EL (cell line): ENCODE measurements at regions not wholly inside any gene's neighbourhood (a gene's known extent, or its start where the extent isn't known, plus 50 kb on each side); places are given as distances from the start of the nearest gene placed in this dataset.

Experiments used
- DNase-seq: peaks from one replicate; pipeline ENCODE4 v3.0.0-alpha.2; 2016

DNA sequence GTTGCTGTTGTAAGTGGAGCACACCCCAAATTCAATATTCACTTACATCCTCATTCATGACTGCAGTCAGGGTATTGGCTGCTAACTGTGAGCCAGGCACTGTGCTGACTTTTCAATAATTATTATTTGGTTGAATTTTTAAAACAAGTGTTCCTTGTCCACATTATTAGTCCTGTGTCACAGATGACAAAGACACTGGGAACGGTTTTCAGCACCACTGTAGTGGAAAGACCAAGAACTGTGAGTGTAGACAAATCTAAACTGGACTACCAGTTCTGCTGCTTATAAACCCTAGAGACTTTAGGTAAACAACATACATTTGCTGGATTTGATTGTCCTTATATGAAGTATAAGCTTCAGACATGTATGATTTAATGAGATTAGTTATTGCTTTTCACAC lies 197.7 kb upstream of the ROBO2 start:
- no peak for DNase-seq

DNA sequence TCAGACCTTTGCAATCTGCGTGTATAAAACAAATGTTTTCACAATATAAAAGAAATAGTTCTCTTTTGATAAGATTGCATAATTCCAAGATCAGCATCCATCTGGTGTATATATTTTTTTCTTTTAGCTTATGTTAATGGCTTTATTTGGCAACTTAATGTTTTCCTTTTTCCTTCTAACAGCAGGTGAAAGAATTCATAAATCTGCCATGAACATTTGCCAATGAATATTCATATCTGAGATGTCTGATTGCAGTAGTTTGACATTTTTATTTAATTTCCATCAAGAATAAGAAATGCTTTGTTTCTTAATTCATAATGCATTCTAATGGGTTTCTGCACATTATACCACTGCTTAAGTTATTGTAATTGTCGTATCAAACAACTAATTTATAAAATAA lies 184.4 kb upstream of the ROBO2 start:
- DNase-seq: no peak

DNA sequence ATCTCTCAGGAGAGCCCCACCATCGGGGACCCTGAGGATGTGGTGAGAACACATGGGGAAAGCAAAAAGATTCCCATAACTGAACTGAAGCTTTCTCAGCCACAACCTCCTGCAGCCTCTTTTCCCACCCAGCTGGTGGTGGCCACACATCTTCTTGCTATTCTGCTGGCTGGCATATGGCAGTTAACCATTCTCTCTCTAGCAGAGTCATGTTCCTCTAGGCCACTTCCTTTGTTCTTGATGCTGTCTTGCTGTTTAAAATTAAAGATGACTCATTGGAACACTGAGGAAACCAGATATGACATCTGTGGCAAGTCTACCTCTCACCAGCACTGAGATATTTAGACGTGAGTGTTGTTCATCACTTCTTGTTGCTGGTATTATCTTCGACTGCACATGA lies 180.3 kb upstream of the ROBO2 start:
- no peak for DNase-seq

DNA sequence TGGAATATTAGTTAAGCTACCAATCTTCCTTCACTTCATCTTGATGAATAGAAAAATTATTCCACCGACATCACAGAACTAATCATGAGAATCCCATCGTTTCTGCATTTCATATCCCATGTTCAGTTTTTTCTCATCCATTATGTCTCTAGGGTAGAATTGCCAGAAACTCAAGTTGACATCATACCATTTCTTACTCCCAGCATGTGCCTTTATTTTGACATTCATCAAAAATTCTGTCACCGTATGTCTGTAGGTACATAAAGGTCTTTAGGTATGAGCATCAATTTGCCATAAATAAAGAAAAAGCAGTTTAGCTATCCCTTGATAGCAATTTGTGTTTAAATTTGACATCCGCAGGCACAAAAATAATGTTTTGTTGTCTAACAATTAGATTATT lies 175.5 kb upstream of the ROBO2 start:
- no peak for DNase-seq

DNA sequence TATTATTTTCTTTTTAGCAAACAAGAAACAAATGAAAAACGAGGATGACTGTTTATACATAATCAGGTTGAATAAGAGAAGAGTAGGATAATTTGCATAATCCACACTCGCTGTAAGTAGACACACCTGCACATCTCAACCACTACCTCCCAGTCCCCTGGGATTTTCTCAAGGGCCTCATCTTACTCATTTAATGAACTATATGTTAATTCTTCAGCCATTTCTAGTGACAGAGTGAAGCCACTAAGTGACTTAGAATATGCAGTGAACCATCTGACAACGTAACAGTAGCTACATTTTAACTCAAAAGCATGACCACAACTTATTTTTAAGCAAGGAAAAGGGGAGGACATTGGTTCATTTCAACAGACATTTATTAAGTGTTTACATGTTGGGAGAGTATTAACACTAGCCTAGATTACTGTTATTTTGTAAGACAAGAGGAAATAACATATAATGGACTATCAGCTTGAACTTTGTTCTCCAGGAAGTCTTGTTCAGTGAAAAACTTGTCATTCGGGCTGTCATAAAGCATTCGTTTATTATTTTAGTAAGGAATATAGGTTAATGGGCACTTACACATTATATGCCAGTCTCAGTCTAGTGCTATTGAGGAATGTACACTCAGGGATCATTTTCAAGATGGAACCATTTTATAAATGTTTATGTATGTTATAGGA lies 173.0 kb upstream of the ROBO2 start:
- DNase-seq: no peak

DNA sequence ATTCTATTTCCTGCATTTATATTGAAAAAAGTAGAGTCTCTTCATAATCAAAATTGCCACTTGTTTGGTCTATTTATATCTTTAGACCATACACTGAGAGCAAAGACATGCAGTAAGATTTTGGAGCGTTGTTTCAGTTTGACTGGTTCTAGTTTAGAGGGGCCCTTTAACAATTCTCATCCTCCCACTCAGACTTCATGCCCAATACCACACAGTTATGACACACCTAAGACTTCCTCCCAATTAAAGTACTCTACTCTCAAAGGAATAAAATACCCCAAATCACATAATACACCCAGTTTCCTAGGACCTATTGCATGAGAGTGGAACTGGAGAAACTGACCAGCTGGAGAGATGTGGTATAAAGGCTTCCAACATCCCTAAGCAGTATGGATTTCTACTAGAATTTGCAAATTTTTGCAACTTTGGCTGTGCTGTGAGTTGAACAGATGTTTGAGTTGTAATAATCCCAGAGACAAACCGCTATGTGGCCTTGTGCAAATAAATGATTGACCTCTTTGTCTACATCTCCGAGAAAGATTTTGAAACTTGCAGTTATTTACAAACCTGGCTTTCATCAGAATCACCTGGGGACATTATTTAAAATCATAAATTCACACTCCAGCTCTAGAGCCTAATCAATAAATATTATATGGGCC lies 170.0 kb upstream of the ROBO2 start:
- DNase-seq: no peak

DNA sequence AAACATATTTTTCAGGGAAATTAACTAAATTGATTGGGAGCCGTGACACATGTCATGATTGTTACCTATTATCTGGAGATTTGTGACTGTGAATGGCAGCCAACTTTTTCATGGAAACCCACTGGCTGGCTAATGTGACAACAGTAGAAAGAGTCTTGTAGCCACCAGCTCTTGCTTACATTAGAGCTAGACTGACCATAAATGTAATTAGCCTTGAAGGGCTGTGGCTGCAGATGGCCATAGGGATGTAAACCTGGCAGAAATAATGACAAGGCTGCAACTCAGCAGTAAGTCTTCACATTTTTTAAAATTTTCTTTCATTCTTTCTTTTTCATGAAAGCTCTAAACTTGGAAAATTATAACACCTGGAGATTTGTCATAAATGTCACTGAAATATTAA lies 168.2 kb upstream of the ROBO2 start:
- DNase-seq: no peak

DNA sequence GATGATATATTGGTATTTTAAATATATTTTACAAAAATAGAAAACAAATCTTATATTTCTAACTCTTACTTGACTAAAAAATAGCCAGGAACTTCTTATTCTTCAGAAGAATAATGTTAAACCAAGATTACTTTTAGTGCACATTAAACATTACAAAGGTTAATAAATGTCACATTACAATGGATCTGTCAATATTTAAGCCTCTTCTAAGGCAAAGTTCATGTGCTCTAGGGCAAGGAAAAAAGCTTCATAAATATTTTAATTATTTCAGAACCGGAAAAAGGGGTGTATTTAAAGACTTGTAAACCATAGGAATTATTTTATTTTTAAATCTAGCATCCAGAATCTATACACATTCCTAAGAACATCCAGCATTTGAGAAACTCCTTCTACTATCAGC lies 166.9 kb upstream of the ROBO2 start:
- DNase-seq: no peak

DNA sequence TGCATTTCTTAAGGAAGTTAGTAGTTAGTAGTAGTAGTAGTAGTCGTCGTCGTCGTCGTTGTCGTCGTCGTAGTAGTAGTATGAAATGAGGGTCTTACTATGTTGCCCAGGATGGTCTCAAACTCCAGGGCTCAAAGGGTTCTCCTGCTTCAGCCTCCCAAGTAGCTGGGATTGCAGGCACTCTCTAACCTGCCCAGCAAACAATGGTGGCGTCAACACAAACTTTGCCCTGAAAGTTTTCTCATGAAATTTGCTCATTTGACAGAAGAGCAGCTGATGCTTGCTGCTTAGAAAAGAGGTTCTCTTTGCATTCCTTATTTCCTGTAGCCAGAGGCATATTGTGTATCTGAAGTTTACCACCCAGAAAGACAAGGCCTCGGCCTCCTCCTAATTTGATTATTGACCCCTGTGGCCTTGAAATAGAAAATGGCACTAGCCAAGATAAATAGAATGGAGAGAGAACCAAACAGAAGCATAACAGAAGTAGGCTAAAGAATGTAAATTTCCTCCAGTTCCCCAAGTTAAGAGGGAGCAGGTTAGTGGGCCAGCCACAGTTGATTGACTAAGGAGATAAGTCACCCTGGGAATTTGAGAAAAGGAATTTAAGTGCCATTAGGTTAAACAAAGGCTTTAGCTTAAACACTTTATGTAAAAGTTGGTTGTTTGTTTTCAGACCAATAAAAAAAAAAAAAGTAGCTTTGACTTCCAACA lies 166.2 kb upstream of the ROBO2 start:
- no peak for DNase-seq

DNA sequence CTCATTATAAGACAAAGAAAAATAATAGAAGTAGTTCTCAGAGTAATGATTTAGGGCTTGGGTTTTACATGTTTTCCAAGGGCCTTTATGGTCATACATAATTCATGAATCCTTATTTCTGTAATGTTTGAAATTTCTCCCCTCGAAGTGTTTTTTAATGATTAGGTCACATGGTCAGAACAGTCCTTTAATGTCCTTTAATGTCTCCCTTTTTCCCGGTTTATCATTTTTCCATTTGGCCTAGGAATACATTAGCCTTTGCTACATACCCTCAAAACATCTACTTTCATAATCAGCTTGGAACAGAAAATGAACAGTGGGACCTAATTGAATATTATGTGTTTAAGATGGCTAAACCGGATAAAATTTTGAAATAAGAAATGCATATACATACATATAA lies 159.9 kb upstream of the ROBO2 start:
- DNase-seq: no peak

DNA sequence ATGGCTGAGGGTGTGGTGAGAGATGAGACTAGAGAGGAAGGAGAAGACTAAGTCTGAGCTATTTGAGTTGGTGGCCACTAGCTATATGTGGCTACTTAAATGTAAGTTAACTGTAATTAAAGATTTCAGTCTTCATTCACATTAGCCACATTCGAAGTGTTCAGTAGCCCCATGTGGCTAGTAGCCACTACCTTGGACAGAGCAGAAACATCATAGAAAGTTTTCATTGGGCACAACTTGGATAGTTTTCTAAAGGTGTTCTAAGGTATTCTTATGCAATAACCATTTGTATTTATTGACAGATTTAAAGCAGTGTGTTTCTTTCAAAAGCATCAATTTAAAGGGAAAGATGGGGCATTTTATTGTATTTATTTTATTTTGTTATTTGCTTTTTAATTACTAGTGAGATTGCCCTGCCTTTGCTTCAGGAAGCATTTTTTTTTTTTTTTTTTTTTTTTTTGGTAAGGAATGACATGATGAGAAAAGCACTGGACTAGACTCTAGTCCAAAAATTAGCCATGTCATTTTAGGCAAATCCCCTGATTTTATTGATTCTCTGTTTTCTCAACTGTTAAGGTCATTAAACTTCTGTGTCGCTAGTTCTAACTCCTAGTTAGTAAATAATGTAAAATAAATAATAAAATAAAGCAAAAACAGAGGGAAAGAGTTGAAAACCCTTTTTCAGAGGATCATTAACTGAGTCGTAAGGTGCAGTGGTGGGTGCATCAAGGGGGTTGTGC lies 153.0 kb upstream of the ROBO2 start:
- no peak for DNase-seq

DNA sequence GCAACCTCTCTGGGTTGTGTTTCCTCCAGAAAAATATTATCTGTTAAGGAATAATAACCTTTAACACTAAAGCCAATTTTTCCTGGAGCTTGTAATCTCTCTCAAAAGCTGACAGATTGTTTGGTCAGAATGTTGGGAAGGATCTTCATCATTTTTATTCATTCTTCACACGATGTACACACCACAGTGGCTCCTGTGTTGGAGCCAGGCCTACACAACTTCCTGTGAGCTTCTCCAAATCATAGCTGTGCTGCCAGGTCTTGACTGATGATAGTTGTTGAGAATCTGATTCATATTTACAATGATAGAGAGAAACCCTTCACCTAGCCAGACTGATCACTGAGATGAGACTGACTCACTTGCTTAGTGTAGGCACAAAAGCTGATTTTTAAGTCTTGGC lies 151.0 kb upstream of the ROBO2 start:
- DNase-seq: no peak

DNA sequence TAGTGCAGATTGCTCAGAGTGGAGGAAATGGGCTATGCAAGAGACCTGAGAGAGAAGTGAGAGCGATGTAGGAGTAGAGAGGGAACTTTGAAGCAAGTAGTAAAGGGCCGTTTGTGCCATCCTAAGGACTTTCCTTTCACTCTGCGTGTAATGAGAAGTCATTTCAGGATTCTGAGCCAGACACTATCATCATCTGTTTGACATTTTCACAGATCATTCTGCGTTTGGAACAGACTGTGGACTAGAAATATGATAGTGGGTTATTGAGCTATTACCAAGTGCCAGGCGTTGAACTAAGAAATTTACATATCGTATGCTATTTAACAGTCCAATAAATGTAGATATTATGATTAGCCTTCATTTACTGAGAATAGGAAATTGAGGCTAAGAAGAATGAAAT lies 150.0 kb upstream of the ROBO2 start:
- DNase-seq: no peak

DNA sequence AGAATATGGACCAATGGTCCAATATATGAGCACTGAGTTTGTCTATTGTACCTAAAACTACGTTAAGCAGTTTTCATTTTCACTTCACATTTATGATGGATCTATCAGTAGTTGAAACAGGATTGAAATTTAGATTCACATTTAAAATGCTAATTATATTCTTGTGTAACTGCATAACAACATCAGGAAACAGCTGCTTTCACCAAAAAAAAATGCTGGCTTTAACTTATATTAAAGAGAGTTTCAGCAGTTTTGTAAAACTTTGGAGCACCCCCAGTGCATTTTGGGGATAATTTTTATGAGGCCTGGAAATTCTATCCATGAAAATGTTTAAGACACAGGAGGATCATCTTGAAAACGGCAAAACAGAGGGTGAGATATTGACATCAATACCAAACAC lies 142.8 kb upstream of the ROBO2 start:
- DNase-seq: no peak

DNA sequence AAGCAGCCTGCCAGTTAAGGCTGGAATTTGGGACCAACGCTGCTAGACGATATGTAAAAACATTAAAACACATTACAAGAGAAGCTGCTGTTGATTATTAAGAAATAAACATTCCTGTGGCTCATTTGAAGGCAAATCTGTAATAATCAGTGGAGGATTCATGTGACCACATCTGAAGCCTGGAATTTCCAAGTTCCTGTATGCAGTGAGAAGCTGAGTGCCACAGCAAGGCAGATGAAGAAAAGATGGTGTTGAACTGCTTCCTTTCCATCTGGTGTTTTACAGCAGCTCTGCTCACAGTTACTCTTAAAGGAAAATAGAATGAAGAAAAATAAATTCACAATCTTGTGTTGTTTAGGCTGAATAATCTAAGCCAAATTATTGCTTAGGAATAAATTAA lies 139.3 kb upstream of the ROBO2 start:
- DNase-seq: no peak

DNA sequence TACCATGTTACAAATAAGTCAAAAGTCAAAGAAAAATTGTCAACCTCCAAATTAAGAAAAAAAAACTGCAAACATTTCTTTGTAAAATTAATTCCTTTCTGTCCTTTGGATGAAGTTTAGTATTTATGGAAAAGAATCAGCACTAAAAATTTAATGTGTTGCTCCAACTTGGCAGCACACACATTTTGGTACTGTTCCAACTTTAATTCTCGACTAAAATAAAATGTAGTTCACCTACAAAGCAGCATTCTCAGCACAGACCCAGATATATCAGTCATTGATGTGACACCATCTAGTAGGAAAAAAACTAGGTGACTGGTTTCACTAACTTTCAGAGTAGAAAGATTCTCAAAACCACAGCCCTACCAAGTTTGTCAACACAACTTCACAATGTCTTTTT lies 131.7 kb upstream of the ROBO2 start:
- no peak for DNase-seq

DNA sequence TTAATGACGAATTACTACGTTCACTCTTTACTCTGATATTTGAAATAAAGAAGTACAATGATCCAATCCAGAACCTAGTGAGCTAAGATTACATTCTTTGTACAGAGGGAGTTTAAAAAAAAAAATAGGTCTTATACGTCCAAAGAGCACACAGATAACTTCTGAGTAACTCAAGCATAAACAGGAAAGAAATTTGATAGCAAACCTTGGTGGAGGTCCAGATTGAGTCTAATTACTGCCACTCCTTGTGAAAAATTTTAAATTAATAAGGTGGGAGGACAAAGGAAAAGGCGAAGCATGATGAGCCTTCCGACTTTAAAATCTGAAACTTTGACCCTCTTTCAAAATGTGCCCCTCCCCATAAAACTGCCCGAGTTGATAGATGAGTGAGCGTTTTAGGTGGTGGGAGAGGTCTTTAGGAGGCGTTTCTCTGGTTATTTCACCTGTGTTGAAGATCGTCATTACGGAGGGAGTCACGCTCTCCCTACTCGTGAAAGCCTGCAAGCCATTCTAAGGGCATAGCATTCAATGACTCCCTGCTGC lies 127.0 kb upstream of the ROBO2 start:
- DNase-seq: no peak

DNA sequence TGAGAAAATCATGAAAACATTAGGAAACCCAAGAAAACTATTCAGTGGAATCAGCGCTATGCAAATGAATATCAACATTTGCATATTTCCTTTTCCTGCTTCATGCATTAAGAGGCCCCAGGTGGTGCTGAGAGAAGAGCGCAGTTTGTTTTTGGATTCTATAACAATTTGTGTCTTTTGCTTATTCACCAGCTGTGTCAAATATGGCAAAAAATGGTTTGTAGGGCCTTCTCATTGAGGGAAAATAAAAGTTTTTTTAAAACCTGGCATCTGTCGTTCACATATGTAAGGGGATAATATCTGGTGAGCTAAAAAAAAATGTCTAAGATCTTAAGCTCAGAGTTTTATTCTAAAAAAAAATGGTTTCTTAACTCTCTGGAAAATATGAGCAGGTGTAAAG lies 122.5 kb upstream of the ROBO2 start:
- DNase-seq: no peak

DNA sequence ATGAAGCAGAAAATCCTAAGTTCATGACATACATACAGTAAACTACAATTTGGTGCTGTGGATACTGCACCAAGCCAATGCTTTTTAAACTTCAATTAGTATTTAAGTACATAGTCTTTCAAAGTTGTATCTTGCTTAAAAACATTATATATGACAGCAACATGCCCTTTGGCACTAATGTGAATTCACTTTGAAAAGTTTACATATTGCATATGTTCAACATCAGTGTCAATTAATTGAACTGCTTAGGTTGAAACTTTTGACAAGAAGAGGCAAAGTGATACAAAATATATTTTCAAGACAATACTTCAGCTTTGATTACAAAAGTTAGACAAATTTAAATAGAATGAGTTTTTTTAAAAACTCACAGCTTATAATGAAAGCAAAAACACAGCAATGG lies 119.4 kb upstream of the ROBO2 start:
- DNase-seq: no peak

DNA sequence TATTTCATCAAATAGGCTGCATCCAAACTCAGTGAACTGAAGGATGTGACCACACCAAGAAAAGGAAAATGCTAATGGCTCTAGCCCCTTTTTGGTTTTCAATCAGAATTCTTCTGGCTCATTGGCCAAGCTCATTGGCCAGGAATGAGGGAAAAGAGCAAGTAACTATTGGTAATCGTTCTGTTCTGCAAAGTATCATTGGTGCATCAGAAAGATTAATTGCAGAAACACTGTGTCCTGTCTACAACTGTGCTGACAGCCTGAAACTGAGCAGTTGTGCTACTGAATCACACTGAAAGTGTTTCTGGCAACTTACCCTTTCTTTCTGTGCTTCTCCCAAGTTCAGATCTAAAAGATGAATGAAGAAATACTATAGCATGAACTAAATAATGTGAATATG lies 116.4 kb upstream of the ROBO2 start:
- no peak for DNase-seq

DNA sequence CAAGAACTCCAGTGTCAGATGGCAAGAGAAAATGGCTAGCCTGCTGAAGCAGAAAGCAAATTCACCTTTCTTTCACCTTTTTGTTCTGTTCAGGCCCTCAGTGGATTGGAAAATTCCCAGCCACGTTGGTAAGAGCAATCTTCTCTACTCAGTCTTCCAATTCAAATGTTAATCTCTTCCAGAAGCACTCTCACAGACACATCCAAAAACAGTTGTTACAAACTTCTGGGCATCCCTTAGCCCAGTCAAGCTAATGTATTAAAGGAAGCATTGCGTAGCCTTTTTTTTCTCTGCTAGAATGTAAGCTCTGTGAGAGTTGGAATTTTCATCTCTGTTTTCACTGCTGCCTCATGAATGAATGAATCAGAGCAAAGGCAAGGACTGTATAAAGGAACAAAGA lies 109.2 kb upstream of the ROBO2 start:
- DNase-seq: no peak

DNA sequence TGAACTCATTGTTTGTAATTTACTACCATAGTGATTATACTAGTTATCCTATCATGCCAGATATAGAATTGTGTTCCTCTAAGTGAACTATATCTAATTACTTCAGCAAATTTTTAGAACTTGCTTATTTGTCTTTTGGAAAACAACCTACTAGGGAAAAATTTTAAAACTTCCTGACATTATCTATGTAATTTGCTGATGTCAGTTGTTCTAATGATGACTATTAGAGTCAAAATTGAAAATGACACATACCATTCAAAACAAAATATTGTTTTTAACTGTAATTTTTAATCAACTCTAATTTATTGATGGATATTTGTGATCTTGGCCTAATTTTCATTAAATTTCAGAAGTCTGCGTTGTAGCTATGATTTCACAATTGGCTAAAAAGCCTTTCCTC lies 106.7 kb upstream of the ROBO2 start:
- DNase-seq: no peak

DNA sequence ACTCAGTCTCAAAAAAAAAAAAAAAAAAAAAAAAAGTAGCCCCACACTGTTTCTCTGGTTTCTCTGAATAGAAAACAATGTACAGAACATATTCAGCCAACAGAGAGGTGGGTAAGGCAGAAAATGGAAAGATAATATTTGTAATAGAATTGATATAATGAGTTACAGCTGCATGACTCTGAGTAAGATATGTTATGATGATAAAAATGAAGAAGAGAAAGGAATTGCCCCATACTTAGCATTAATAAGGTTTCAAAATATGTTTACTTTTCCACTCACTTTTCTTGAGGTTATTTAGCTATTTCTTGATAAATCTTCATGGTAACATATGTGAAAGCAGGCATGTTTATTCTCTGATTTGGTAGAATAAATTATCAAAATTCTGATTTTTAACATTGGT lies 100.9 kb upstream of the ROBO2 start:
- no peak for DNase-seq
